WTC11 (cell line): ENCODE measurements at regions not wholly inside any gene's neighbourhood (a gene's known extent, or its start where the extent isn't known, plus 50 kb on each side); places are given as distances from the start of the nearest gene placed in this dataset.
A peak's percentile ranks its signal among the peaks of the same experiment; 100 is the strongest.

Experiments
- ATAC-seq: fragments of 200-7000 bp; cut with Tn5 transposase; 2 replicates; pipeline ENCODE4 v1.10.0; 2021; ENCODE audit warnings: mild to moderate bottlenecking, moderate library complexity
- CTCF ChIA-PET: fragments of 300-600 bp; sonication (Branson Sonifier 250); formaldehyde crosslinking; loops from one replicate; lab custom pipeline; 2021; ENCODE audit warnings: antibody characterized with exemption; lab: Charles Lee
- POLR2A ChIA-PET: fragments of 350-600 bp; sonication (Branson Sonifier 250); formaldehyde crosslinking; loops from one replicate; lab custom pipeline; 2021; ENCODE audit warnings: antibody characterized with exemption; lab: Charles Lee
- DNase-seq: peaks from one replicate; pipeline ENCODE4 v3.0.0; 2021; ENCODE audit warnings: low spot score
- H3K27ac Mint-ChIP-seq: 2 replicates; pipeline ENCODE4 v1.8.0; 2021; ENCODE audit warnings: mixed read lengths
- H3K27me3 Mint-ChIP-seq: 2 replicates; pipeline ENCODE4 v1.8.0; 2021; ENCODE audit warnings: low read depth, mild to moderate bottlenecking, moderate library complexity, mixed read lengths
- H3K36me3 Mint-ChIP-seq: 2 replicates; pipeline ENCODE4 v1.8.0; 2021; ENCODE audit warnings: mixed read lengths
- H3K4me1 Mint-ChIP-seq: 2 replicates; pipeline ENCODE4 v1.8.0; 2022; ENCODE audit warnings: mixed read lengths
- H3K4me3 Mint-ChIP-seq: 2 replicates; pipeline ENCODE4 v1.8.0; 2021; ENCODE audit warnings: mild to moderate bottlenecking, moderate library complexity, mixed read lengths
- H3K9me3 Mint-ChIP-seq: 2 replicates; pipeline ENCODE4 v1.8.0; 2021; ENCODE audit warnings: mixed read lengths
- ETV6 ChIP-seq: sonication (generic); formaldehyde crosslinking; IDR thresholded peaks from 2 replicates; pipeline ENCODE4 v1.8.1; 2022; ENCODE audit warnings: mild to moderate bottlenecking, missing genetic modification reagents
- MYBL2 ChIP-seq: sonication (generic); formaldehyde crosslinking; IDR thresholded peaks from 2 replicates; pipeline ENCODE4 v1.8.1; 2023; ENCODE audit warnings: mild to moderate bottlenecking, moderate library complexity, missing genetic modification reagents
- NR1H2 ChIP-seq: sonication (generic); formaldehyde crosslinking; IDR thresholded peaks from 2 replicates; pipeline ENCODE4 v1.9.0; 2021; ENCODE audit warnings: mild to moderate bottlenecking, moderate library complexity, missing genetic modification reagents
- NR2C2 ChIP-seq: sonication (generic); formaldehyde crosslinking; IDR thresholded peaks from 2 replicates; pipeline ENCODE4 v1.8.0; 2022; ENCODE audit warnings: mild to moderate bottlenecking, missing genetic modification reagents
- RELA ChIP-seq: sonication (generic); formaldehyde crosslinking; IDR thresholded peaks from 2 replicates; pipeline ENCODE4 v1.8.1; 2022; ENCODE audit warnings: missing genetic modification reagents, mild to moderate bottlenecking, borderline replicate concordance
- ZNF138 ChIP-seq: sonication (generic); formaldehyde crosslinking; conservative IDR thresholded peaks from 2 replicates; pipeline ENCODE4 v1.8.1; 2022; ENCODE audit warnings: mild to moderate bottlenecking, moderate library complexity, missing genetic modification reagents
- ZNF219 ChIP-seq: sonication (generic); formaldehyde crosslinking; IDR thresholded peaks from 2 replicates; pipeline ENCODE4 v1.8.0; 2023; ENCODE audit warnings: missing genetic modification reagents, mild to moderate bottlenecking, borderline replicate concordance
- ZNF232 ChIP-seq: sonication (generic); formaldehyde crosslinking; IDR thresholded peaks from 2 replicates; pipeline ENCODE4 v1.8.0; 2022; ENCODE audit warnings: mild to moderate bottlenecking, missing genetic modification reagents
- ZNF423 ChIP-seq: fragments of 250-450 bp; sonication (Bioruptor Pico); IDR thresholded peaks from 2 replicates; pipeline ENCODE4 v2.1.2; 2022; ENCODE audit warnings: mild to moderate bottlenecking, moderate library complexity
- TF ChIP-seq, protein P1 (sequence below): sonication (generic); formaldehyde crosslinking; IDR thresholded peaks from 2 replicates; pipeline ENCODE4 v1.8.0; 2023; ENCODE audit warnings: missing genetic modification reagents, mild to moderate bottlenecking, borderline replicate concordance
- TF ChIP-seq, protein P2 (sequence below): sonication (generic); formaldehyde crosslinking; IDR thresholded peaks from 2 replicates; pipeline ENCODE4 v1.8.1; 2022; ENCODE audit warnings: mild to moderate bottlenecking, missing genetic modification reagents, moderate library complexity, borderline replicate concordance
- TF ChIP-seq, protein P3 (sequence below): sonication (generic); formaldehyde crosslinking; IDR thresholded peaks from 2 replicates; pipeline ENCODE4 v1.8.1; 2022; ENCODE audit warnings: missing genetic modification reagents, borderline replicate concordance

DNA sequence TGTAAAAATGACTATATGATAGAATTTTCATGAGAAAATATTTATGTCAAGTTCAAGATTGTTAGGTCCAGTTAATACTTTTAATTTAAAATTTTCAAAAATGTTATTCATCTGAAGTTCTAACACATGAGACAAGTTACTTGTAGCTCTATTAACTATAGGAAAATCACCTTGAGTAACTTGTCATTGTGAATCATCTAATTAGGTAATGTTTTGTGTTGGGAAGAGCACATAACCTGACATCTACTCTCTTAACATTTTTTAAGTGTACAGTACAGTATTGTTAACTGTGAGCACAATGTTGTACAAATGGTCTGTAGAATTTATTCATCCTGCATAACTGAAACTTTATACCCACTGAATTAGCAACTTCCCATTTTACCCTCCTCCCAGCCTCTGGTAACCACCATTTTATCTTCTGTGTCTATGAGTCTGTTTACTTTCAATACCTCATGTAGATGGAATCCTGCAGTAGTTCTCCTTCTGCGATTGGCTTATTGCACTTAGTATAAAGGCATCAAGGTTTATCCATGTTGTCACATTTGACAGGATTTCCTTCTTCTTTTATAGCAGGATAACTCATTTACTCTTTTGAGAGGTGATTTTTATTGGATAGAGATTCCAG lies 54.6 kb downstream of the ARL4A start:
- TF ChIP-seq NR2C2 (CRISPR knock-in tag): no peak
- no peak for TF ChIP-seq RELA (CRISPR knock-in tag)
- no peak for TF ChIP-seq ZNF219
- TF ChIP-seq, all 79 proteins: peak for 0
- Mint-ChIP-seq H3K4me1 (peaks cover 9% of the 10 kb centered on the region), H3K36me3 (peaks cover 7% of the 10 kb centered on the region), H3K27me3 (no peaks in the 10 kb centered on the region), H3K27ac (no peak overlapping the region), H3K9me3 (peaks cover 7% of the 10 kb centered on the region), H3K4me3 (no peak overlapping the region)
- POLR2A ChIA-PET: no interaction called here
- DNase-seq (no peak), ATAC-seq (no peak)
- CTCF ChIA-PET: no interaction called here

DNA sequence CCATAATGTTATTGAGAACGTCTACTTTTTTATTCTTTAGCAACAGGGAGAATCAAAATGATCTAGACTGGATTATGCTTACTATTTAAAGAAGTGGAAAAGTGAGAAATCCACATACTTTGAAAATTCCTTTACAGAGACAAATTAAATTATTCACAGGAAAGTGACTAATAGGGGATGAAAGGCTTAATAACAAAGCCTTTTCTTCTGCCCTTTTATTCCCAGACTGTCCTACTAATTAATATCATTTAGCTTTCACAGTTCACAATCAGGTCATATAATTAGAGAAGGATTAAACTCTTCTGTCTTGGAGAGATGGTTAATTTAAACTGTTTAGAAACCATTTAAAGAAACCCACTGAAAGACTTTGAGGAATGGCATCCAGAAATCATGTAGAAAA lies 58.8 kb downstream of the ARL4A start:
- ChIA-PET CTCF (no interaction called here), POLR2A (no interaction called here)
- H3K4me3 Mint-ChIP-seq: no peak overlapping the region
- peaks cover 8% of the 10 kb centered on the region for H3K36me3 Mint-ChIP-seq
- H3K27ac Mint-ChIP-seq: no peak overlapping the region
- no peaks in the 10 kb centered on the region for H3K27me3 Mint-ChIP-seq
- peaks cover 17% of the 10 kb centered on the region for H3K9me3 Mint-ChIP-seq
- TF ChIP-seq, protein P1, sequence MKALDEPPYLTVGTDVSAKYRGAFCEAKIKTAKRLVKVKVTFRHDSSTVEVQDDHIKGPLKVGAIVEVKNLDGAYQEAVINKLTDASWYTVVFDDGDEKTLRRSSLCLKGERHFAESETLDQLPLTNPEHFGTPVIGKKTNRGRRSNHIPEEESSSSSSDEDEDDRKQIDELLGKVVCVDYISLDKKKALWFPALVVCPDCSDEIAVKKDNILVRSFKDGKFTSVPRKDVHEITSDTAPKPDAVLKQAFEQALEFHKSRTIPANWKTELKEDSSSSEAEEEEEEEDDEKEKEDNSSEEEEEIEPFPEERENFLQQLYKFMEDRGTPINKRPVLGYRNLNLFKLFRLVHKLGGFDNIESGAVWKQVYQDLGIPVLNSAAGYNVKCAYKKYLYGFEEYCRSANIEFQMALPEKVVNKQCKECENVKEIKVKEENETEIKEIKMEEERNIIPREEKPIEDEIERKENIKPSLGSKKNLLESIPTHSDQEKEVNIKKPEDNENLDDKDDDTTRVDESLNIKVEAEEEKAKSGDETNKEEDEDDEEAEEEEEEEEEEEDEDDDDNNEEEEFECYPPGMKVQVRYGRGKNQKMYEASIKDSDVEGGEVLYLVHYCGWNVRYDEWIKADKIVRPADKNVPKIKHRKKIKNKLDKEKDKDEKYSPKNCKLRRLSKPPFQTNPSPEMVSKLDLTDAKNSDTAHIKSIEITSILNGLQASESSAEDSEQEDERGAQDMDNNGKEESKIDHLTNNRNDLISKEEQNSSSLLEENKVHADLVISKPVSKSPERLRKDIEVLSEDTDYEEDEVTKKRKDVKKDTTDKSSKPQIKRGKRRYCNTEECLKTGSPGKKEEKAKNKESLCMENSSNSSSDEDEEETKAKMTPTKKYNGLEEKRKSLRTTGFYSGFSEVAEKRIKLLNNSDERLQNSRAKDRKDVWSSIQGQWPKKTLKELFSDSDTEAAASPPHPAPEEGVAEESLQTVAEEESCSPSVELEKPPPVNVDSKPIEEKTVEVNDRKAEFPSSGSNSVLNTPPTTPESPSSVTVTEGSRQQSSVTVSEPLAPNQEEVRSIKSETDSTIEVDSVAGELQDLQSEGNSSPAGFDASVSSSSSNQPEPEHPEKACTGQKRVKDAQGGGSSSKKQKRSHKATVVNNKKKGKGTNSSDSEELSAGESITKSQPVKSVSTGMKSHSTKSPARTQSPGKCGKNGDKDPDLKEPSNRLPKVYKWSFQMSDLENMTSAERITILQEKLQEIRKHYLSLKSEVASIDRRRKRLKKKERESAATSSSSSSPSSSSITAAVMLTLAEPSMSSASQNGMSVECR: no peak
- no peak for TF ChIP-seq ZNF423 (CRISPR knock-in tag)
- no peak for TF ChIP-seq ZNF138 (CRISPR knock-in tag)
- TF ChIP-seq NR1H2 (CRISPR knock-in tag): no peak
- TF ChIP-seq MYBL2 (CRISPR knock-in tag): no peak
- TF ChIP-seq, protein P2, sequence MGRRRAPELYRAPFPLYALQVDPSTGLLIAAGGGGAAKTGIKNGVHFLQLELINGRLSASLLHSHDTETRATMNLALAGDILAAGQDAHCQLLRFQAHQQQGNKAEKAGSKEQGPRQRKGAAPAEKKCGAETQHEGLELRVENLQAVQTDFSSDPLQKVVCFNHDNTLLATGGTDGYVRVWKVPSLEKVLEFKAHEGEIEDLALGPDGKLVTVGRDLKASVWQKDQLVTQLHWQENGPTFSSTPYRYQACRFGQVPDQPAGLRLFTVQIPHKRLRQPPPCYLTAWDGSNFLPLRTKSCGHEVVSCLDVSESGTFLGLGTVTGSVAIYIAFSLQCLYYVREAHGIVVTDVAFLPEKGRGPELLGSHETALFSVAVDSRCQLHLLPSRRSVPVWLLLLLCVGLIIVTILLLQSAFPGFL (CRISPR knock-in tag): no peak
- no peak for TF ChIP-seq ETV6 (CRISPR knock-in tag)
- TF ChIP-seq, all 79 proteins: peak for 0
- no peak for DNase-seq
- peaks cover 31% of the 10 kb centered on the region for H3K4me1 Mint-ChIP-seq
- no peak for ATAC-seq

DNA sequence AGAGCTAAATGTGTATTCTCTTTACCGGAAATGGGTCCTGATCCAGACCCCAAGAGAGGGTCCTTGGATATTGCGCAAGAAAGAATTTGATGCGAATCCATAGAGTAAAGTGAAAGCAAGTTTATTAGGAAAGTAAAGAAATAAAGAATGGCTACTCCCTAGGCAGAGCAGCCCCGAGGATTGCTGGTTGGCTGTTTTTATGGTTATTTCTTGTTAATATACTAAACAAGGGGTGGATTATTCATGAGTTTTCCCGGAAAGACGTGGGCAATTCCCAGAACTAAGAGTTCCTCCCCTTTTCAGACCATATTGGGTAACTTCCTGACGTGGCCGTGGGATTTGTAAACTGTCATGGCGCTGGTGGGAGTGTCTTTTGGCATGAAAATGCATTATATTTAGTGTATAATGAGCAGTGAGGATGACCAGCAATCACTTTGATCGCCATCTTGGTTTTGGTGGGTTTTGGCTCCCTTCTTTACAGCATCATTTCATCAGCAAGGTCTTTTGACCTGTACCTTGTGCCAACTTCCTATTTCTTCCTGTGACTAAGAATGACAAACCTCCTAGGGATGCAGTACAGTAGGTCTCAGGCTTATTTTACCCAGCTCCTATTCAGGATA lies 60.4 kb downstream of the ARL4A start:
- Mint-ChIP-seq H3K9me3 (peaks cover 17% of the 10 kb centered on the region), H3K27me3 (no peaks in the 10 kb centered on the region), H3K4me3 (no peak overlapping the region), H3K27ac (no peak overlapping the region), H3K4me1 (peaks cover 35% of the 10 kb centered on the region), H3K36me3 (peaks cover 8% of the 10 kb centered on the region)
- ATAC-seq (no peak), DNase-seq (no peak)
- ChIA-PET CTCF (no interaction called here), POLR2A (no interaction called here)
- TF ChIP-seq, protein P3, sequence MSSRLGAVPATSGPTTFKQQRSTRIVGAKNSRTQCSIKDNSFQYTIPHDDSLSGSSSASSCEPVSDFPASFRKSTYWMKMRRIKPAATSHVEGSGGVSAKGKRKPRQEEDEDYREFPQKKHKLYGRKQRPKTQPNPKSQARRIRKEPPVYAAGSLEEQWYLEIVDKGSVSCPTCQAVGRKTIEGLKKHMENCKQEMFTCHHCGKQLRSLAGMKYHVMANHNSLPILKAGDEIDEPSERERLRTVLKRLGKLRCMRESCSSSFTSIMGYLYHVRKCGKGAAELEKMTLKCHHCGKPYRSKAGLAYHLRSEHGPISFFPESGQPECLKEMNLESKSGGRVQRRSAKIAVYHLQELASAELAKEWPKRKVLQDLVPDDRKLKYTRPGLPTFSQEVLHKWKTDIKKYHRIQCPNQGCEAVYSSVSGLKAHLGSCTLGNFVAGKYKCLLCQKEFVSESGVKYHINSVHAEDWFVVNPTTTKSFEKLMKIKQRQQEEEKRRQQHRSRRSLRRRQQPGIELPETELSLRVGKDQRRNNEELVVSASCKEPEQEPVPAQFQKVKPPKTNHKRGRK: 0 out of 2 replicates have a peak, but pooled peaks have one; percentile 9
- TF ChIP-seq ZNF232: no peak
